ENCODE measurements at regions not wholly inside any gene's neighbourhood (a gene's known extent, or its start where the extent isn't known, plus 50 kb on each side); places are given as distances from the start of the nearest gene placed in this dataset.

GRCh38 chr17:6943406-6943805 lies 52.4 kb upstream of the ALOX12 start:
- TF ChIP-seq POLR2A (conservative IDR thresholded peaks at IDR 0.05): no peak
- TF ChIP-seq CHD1 (IDR thresholded peaks at IDR 0.05; ENCODE audit: low read length): no peak

All from K562 (cell line).